Astrocyte of the spinal cord (primary cell): ENCODE measurements at regions not wholly inside any gene's neighbourhood (a gene's known extent, or its start where the extent isn't known, plus 50 kb on each side); places are given as distances from the start of the nearest gene placed in this dataset.

Source experiments
- DNase-seq: peaks from one replicate; pipeline ENCODE4 v3.0.0; 2011; ENCODE audit warnings: low read depth, low spot score
- H3K4me3 ChIP-seq: 2 replicates; pipeline ENCODE4 v1.5.1; 2011; ENCODE audit warnings: low read depth, mild to moderate bottlenecking, low read length, moderate library complexity
- CTCF ChIP-seq: IDR thresholded peaks from 2 replicates; pipeline ENCODE4 v1.5.1; 2012; ENCODE audit warnings: low read depth, mild to moderate bottlenecking, low read length, inconsistent platforms
- in situ Hi-C: cut with HindIII; loops from 2 replicates; pipeline ENCODE4 v1.10.0; 2017; ENCODE audit warnings: low sequenced_read_pairs

- DNase-seq = no peak
- in situ Hi-C loops = no loop called here
- TF ChIP-seq CTCF = no peak
- H3K4me3 ChIP-seq = no peak overlapping the region
Observed at GRCh38 chr14:97287956-97288355, 490.8 kb downstream of the VRK1 start.

- TF ChIP-seq CTCF = no peak
- in situ Hi-C loops = no loop called here
- no peak for DNase-seq
- H3K4me3 ChIP-seq = no peak overlapping the region
Observed at GRCh38 chr14:97290065-97290464, 492.9 kb downstream of the VRK1 start.

- TF ChIP-seq CTCF = no peak
- H3K4me3 ChIP-seq = no peak overlapping the region
- in situ Hi-C loops = no loop called here
- DNase-seq = no peak
Observed at GRCh38 chr14:97290977-97291376, 493.8 kb downstream of the VRK1 start.

- no peak overlapping the region for H3K4me3 ChIP-seq
- TF ChIP-seq CTCF = no peak
- DNase-seq = no peak
- in situ Hi-C loops = no loop called here
Observed at GRCh38 chr14:97293659-97294058, 496.5 kb downstream of the VRK1 start.

DNA sequence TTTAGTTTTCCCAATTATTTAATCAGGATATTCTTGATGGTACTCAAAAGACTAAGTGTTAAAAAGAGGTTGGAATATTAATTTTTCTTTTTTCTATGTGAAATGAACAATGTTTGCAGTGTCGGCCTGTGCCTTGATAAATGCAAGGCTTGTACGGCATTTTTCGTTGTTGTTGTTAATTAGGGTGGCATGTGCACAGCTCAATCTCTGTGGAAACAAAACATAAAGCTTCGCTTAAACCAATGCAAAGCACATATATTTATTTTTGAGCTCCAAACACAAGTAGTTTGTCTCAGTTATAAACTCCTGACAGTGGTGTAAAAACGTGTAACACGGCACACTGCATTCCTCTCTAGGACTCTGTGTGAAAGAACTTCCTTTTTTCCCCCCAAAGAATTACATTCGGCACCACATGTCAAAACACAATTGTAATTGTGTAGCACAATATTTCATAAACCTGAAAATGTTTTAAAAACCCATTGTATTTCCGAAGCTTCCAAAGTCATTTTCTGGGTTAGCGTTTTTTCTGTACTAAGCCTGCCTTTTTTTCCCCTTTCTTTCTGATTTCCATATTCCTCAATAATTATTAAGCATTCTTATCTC is 498.0 kb downstream of the VRK1 start:
- DNase-seq = no peak
- in situ Hi-C loops = no loop called here

DNA sequence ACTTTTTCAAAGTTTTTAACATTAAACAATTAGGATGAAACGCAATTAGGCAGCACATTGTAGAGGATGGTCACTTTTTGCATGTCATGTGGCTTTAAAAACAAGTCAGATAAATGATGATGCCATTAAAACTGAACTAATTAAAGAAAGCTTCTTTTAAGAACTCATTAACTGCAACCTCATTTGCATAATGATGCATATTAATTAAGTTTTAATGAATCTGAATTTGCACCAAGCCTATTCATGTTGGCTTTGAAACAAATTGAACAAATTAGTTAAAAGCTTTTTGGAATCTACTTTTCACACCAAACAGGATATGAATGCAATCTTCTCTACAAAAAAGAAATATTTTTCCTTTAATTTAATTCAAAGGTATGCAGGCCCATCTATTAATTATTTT is 499.0 kb downstream of the VRK1 start:
- TF ChIP-seq CTCF = no peak
- in situ Hi-C loops = no loop called here
- no peak for DNase-seq
- H3K4me3 ChIP-seq = no peak overlapping the region

More for the DNA sequence above, 498.0 kb downstream of the VRK1 start:
- no peak for TF ChIP-seq CTCF
- no peak overlapping the region for H3K4me3 ChIP-seq

DNA sequence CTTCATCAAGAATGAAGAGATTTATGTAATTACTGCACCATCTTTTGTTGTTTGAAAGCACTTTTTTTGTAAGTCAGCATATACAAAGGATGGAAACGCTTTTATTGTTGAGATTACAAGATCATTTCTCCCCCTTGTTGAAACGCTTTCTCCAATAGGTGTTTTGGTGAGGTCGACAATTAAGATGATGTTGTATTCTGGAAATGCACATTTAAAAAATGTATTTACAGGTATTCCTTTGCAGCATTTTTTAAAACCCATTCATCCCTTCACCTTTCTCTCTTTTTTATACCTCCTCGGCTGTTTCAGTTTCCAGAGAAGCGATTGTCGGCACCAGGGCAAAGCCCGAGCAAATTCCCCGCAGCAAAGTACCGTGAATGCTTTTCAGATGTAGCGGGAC is 499.9 kb downstream of the VRK1 start:
- no peak overlapping the region for H3K4me3 ChIP-seq
- in situ Hi-C loops = no loop called here
- DNase-seq = no peak
- TF ChIP-seq CTCF = no peak
